ENCODE measurements at regions not wholly inside any gene's neighbourhood (a gene's known extent, or its start where the extent isn't known, plus 50 kb on each side); places are given as distances from the start of the nearest gene placed in this dataset.
A peak's percentile ranks its signal among the peaks of the same experiment; 100 is the strongest.

DNA sequence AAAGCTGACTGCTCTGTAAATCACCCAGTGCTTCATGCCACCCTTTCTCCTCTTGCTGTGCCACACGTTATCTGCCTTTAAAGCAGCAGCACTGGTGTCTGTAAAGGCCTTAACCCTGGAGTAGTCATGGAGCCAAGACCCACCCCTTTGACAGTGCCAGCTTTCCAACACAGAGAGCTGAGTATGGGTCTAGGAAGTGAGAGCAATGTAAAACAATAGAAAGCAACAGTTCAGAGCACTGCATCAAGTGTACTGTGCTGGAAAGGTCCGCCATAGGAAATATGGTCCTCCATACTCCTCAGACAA, 139.5 kb downstream of the DAD1 start:
- DNase-seq, result no peak

DNA sequence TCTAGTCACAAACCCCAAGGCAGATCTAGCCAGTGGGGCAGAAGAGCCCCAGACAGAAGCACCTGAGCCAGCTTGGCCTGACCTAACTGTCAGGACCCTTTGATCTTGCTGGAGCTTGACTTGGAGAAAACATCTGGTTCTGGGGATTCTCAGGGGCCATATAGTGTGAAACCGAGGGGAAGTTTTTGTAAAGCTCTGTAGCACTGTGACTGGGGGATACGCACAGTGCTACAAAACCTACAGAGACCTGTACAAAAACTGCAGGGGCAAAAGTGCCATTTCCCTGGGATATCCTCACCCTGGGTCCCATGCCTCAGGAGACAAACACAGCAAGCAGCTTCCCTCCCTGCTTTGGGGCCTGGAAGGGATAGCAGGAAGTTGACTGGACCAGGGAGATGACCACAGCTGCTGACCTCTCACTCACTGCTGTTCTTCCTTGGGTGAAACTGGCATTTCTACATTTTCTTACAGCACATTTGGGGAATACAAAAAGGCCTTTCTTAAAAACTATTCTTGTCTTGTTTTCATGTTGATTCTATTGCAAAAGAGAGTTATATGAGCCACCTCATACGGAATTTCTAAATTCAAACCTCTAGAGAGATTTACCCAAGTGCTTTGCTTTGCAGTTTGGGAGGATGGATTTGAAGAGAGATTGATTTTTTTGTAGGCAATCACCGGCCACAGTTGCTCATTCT, 140.0 kb downstream of the DAD1 start:
- no peak for DNase-seq

DNA sequence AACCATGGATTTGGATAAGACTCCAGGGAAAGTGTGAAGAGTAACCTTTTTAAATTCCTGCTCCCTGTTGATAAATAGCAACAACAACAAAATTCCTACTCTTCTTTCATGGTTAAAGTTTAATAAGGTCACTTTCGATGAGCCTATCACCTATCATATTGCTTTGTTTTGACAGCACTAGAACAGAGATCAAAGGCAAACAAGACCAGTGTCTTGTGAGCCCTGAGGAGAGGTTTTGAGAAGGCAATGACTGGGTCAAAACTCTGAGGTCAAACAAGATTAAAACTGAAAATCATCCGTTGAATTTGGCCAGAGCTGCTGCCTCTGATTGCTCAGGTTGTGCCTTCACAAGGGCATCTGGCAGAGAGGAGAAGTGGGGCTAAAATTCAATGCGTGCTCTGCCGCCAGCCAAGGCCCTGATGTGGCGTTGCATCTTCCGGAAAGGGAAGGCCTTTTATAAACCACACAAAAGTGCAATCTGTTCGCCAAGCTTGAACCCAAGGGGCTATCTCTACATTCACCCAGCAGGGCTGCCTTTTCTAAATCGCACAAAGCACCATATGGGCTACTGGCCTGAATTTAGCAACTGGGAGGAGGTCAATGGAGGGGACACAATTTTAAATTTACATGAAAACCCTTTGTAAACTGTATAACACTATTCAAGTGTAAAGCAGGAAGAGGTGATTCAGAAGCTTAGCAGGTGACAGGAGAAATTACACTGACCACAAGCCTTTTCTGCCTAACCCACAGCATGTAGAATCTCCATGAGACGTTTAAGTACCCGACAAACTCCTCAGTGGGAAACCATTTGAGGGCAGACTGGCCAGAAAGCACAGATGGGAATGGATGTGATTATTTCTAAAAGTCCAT, 140.8 kb downstream of the DAD1 start:
- DNase-seq, result no peak

DNA sequence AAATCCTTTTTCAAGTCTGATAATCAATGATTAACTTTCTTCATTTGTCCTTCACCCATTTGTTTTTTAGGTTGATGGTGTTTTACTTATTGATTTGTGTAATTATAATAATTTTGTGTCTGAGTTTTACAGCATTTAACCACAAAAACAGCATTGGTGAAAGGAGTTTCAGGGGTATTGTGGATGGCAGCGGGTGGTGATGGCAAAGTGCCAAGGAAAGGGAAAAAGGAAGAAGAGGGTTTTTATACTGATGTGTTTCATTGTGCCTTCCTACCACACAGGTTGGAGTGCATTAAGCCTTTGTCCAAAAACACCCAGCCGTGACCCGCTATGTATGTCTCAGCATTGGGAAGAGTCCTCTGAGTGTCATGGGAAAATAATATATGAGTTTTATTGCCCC, 150.3 kb downstream of the DAD1 start:
- DNase-seq, result no peak

DNA sequence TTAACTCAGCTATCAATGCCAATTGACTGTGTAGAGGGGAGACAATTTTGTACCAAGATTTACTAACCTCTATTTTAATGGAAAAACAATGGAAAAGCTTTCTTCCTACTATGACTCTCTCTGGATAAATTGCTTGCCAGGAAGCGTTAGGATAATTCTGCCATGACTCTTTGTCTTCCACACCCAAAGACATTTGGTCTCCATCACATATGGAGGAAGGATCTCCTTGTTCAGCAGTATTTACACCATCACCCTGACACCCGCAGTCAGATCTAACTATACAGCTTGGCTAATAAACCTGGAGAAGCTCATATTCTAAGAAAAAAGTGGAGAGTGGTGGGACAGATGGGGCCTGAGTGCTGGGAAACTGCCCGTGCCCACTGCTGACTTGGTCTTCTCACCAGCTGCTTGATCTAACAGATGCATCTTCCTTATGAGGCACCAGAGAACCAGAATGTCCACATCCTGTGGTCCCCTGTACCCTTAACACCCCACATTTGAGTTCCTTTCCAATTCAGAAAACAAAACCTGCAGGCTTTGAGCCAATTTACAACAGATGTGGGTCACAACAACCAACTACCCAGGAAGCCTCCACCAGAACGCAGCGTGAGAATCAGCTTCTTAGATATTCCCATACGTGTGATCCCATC, 154.0 kb downstream of the DAD1 start:
- DNase-seq, result no peak

DNA sequence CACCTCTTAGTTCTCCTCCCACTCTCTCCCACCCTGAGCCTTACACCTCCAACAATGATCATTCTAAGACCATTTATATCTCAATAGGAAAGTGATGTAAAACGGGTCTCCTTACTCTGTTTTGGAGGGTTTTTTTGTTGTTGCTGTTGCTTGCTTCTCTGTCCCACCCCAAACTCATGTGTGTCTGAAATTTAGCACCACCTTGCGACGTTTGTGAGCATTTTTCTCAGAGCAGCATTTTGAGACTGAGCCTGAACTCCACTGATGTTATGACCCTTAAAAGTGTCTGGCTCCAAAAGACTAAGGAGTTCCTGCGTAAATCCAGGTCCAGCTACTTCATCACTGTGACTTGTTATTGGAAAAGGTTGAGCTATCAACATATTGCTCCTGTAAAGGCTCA, 155.0 kb downstream of the DAD1 start:
- no peak for DNase-seq

DNA sequence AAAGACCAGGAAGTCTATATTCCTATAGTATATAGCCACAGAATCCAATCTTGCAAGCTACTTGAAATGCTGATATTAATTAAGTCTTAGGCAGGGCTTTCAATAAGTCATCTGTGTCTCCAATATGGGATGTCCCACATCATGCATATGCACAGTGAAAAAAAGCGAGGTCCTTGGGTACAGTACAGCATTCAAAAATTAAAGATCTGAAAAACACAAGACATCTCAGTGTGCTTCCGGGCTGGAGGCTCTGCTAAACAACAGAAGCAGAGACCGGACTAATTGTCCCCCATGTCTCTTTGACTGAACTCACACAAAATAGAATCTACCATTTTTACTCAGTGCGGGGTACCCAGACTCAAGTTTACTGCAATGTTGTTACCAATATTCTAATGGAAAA, 156.0 kb downstream of the DAD1 start:
- DNase-seq, result no peak

DNA sequence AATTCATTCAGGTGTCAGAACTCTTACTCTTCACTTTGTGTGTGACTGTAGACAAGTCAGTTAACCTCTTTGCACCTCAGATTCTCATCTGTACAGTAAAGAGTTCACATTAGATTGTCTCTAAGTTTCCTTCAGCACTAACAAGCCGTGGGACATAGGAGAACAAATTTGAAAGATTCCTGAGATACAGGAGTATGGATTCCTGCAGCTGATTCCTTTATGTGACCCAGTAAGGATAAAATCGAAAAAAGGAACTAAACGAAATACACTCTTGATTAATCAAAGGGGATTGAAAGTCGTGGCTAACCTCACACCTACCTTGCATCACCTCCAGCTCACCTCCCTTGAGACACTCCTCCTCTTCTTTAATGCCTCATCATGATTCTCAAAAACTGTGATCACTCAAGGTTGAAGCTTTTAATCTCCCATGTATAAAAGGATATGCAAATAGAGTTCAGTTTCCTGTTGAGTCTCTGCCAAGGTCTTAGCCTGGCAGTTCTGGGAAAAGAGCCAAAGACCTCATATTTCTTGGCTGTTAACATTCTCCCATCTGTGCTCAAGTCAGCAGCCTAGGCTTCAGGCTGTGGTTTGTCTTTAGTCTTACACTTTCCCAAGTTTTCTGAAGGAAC, 156.6 kb downstream of the DAD1 start:
- peak; percentile 95 for DNase-seq

DNA sequence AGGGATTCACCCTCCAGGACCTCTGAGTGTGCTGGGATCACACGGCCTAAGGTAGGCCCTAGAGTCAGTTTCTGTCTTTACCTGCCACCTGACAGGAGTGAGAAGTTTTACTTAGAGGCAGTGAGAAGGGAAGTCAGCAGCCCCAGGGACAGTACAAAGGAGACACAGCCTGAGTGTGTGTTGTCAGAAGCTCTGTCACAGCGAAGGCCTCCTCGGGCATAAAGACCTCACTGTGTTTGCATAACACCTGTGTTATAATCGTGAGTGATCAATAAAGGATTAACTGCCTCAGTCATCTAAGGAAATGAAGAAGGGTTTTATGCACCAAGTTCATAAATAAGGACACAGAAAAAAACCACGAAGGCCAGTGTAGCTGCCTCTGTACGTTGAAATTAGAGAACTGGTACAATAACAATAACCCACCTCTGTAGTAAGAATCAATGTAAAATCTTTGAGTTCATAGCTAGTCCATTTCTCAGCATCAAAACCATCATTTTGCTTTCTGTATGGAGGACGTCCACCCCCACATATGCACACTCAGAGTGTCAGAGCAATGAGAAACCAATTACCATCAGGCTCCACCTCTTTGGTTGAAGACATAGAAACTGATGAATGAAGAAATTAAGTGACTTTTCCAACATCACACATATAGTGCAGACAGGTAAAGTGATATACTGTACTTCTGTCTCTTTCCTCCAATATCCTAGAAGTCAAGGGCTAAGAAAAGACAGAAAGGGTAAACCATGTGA, 159.3 kb downstream of the DAD1 start:
- no peak for DNase-seq

DNA sequence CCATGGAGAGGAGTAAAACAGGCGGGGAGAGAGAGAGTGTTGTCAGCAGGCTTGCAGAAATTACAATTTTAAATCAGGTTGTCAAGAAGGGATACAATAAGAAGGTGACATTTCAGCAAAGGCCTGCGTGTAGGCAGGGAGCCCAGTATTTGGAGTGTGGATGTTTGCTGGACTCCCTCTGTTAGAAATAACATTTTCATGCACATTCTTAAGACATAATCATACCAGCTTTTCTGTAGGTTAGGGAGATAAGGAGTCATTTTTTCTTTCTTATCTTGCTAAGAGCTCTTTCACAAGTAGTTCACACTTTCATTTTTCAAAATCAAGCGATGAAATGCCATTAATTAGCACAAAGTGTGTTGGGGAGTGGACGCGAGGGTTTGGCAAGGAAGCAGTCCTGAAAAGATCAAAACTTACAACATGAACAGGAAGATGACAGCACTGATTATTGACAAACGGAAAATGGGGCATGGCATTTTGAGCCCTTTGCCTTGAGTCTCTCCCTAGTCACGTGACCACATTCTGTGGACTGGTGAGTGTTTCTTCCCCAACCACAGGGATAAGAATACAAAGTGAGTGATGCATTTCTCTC, 160.2 kb downstream of the DAD1 start:
- DNase-seq, result peak; percentile 35

DNA sequence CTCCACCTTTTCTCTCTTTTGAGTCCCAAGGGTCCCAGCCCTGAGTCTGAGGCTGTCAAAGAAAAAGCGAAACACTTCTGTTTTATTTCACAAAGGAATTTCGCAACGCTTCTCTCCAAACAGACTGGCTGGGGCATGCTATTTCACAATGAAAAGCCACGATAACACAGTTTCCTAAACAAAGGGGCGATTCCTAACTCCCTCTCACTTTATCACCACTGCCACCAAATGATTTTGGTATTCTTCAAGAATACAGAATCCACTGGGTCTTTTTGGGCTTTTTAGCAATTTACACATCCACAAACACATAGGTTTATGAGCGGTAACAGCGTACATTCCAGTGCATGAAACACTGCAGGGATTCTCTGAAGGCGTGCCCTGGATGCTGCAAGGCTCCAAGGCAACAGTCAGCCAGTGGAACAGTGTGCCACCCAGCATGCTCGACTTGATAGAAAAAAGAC, 161.2 kb downstream of the DAD1 start:
- peak; percentile 60 for DNase-seq

DNA sequence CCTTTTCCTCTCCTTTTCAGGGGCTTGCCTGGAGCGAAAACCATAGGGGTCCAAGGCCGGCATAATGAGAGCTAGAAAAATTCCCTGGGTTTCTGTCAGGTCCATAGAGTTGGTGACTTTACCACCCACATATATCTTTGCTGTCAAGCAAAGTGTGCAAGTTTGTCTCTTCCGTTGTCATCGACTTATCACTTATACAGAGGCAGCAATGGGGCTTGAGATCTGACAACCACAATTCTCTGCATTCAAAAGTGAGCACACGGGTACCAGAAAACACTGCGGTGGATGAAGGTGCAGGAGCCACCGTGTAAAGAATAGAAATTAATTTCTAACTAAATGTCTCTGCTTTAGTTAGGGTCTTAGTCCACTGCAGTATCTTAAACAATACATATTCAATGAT, 162.3 kb downstream of the DAD1 start:
- DNase-seq, result no peak

DNA sequence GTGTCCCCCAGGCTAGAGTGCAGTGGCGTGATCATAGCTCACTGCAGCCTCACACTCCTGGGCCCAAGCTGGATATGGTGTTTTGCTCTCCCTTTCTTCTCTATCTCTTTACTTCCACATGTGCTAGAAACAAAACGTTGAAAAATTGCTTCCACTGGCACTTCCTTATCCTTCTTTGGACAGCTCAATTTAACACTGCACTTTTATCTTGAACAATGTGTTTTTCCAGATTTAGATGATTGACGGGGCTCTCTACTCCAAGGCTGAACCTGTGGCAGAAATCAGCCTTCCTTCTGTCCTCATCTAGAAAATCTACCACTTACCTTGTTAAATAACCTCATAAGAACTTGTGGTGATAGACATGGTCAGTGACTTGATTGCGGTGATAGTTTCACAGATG, 165.1 kb downstream of the DAD1 start:
- no peak for DNase-seq

DNA sequence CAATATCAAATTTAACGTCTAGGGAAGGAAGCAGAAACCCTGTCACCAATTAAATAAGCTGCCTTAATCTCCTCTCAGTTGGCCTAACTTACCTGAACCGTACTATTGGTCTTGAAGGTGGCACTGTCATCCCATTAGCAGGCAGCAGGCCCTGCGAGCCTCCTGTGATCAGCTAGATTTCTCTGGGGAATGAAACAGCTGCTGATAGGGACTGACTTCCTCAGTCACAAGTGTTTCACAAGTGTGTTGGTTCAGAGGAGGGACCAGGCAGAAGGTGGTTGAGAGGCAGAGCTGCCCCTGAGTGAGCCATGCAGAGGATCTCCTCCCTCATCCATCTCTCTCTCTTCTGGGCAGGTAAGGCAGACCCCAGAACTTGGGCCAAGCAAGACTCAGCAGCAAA, 166.8 kb downstream of the DAD1 start:
- no peak for DNase-seq

DNA sequence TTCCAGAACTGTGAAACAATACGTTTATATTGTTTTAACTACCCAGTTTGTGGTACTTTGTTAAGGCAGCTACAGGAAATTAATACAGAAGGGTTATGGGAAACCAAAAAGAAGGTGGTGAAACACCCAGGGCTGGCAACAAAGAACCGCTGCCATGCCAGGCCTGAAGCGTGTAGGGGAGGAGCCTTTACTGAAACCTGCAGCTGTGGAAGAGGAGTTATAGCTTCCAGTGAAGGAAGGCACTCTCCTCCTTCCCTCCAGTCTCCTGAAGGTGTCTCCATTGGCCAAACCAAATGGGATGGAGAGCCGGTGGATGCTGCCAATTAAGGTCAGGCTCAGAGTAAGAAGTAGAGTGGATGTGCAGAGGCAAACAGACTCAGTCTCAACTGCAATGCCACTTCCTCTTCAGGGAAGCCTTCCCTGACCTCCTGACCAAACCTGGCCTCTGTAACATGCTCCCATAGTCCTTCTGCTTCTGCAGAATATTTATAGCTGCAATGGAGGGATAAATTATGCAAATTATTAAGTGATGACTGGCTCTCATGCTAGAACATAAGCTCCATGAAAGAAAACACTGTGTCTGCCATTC, 168.3 kb downstream of the DAD1 start:
- DNase-seq, result no peak

DNA sequence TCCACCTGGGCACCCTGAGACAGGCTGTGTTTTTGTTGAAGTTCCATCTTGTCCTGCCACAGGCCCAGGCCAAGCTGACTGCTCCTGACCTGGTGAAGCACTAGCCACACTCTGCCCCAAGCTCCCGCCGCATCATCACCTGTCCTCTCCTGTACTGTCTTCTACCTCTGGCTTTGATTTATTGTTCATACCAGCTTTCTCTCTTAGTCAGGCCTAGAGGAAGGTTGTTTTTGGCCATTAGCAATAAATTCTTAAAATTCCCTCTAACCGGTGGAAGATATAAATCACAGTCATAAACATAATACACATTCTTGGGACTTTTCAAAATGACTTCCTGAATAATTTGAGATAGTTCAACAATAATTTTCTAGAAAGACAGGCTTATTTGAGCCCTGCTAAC, 169.4 kb downstream of the DAD1 start:
- DNase-seq, result peak; percentile 69

DNA sequence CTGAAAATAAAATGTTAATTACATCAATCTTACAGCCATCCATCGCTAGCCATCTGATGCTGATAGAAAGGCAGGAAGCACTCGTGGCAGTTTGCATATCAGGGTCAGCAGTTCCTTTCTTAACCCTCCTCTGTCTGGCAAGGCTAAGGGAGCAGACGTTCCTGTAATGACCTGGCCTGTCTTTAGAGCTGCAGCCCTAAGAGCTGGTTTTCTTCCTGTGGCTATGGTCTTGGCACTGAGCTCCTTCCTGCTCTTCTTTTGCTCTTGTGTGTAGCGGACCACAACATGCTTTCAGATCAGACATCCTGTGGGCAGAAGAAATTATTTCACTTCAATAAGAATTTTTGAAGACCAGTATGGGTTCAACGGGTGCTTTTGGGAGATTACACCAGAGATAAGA, 170.4 kb downstream of the DAD1 start:
- no peak for DNase-seq

DNA sequence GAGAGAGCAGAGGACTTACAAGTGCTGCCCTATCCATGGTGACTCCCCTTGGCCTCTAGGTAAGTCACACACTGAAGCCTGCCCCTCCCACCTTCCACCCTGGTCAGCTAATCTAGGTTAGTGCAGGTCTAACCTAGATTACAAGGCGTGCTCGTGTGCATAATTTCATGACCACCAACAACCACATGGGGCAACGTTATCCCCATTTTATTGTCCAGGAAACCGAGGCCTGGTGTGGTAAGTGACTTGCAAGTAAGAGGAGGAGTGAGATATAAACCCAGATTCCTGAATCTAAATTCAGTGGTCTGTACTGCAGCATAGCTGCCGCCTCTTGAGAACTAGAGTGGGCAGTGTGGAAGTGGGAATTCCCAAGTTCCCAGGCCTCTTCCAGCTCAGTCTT, 171.1 kb downstream of the DAD1 start:
- DNase-seq, result no peak

DNA sequence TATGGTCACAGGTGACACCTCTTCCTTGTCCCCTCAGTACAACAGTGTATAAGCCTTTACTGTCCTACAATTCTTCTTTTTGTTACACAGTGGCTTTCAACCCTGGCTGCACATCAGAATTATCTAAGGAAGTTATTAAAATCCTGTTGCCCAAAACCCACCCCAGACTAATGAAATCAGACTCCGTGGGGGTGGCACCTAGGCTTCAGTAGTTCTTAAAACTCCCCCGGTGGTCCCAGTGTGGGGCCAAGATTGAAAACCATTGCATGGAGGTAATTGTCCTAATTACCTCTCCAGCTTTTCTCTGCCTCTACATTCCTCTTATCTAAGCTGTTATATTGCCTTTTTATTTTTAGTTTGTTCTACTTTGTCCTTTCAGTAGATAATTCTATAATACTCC, 172.8 kb downstream of the DAD1 start:
- DNase-seq, result no peak

DNA sequence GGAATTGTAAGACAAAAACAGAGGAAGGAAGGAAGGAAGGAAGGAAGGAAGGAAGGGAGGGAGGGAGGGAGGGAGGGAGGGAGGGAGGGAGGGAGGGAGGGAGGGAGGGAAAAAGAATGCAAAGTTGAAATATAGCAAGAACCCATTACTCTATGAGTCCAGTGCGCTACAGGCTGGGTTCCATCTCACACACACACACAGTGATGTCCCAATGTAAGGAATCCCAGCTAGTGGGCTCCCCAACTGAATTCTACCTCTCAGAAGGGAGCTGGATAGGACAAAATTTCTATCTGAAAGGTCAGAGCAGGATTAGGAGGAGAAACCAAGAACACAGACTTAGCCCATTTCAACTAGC, 173.4 kb downstream of the DAD1 start:
- no peak for DNase-seq

DNA sequence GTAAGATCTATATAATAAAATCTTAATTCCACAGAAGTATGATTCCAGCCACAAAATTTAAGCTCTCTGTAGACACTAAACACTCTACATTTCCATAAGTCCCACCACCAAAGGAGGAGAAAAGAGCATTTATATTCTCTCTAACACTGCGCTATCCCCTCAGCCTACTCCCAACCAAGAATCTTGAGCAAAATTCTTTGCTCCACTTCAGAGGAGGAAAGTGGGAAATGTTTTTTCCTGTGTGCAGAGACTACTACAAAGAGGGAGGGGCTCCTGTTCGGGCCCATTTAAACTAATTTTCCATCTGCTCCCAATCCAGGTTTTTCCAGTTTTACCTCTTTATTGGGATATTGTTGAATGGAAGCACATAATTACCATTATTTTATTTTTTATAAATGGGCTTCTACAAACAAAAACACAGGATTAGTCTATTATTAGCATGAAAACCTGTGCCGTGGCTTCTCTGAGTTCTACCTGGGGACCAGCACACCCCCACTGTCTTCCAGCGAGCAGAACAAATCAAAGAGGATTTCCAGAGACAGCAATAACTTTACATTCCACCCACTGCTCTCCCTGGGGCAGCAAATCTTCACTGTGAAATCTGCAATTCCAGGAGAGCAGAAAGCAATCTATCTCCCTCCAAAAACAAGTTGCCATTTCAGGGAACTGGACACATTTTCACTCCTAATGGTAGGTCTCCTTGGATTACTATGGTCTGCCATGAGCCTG, 174.0 kb downstream of the DAD1 start:
- no peak for DNase-seq

All from fibroblast of skin of abdomen (primary cell).